K562 (cell line): ENCODE measurements at regions not wholly inside any gene's neighbourhood (a gene's known extent, or its start where the extent isn't known, plus 50 kb on each side); places are given as distances from the start of the nearest gene placed in this dataset.

Experiments used
- ATAC-seq: fragments of 200-7000 bp; cut with Tn5 transposase; 3 replicates; pipeline ENCODE4 v1.9.1; 2020; ENCODE audit warnings: moderate library complexity
- BruUV-seq: library from RNA; stranded (reverse); fragments of 400-500 nt; replicated peaks from 2 replicates; lab custom pipeline; 2021; lab: Mats Ljungman, UMichigan
- CTCF ChIA-PET: fragments of 300-600 bp; formaldehyde crosslinking; extraction: SDS; loops from one replicate; lab custom pipeline; 2021; ENCODE audit warnings: low intra/inter-chr PET ratio; lab: Yijun Ruan, JAX
- POLR2A ChIA-PET: fragments of 300-600, 350-650 bp; sonication (Branson Sonifier 250); formaldehyde crosslinking; extraction: SDS; loops from one replicate; lab custom pipeline; 2021; ENCODE audit warnings: antibody characterized with exemption, inconsistent platforms; lab: Yijun Ruan, JAX
- DNase-seq, 4 experiments: peaks; one replicate each; pipeline versions ENCODE4 v3.0.0 to v3.0.0-alpha.2; 2011 to 2018; ENCODE audit warnings: low spot score in 3 of 4, mixed read lengths in 3 of 4; ENCODE audit errors: extremely low read depth in 1 of 4
- FAIRE-seq: peaks from 2 replicates; lab custom pipeline; 2011; peaks lifted over from hg19 to GRCh38; lab: Jason Lieb, UNC
- H2AFZ ChIP-seq: 2 replicates; pipeline ENCODE4 v1.6.0; 2011; ENCODE audit warnings: low read depth, low read length, control low read depth, inconsistent platforms
- H3K27ac ChIP-seq: fragments of 200-600 bp; 3 replicates; pipeline ENCODE4 v1.8.0; 2011; ENCODE audit warnings: low read depth, mild to moderate bottlenecking, control low read depth, inconsistent platforms, low read length, moderate library complexity, mixed read lengths; ENCODE audit errors: extremely low read depth
- H3K27me3 ChIP-seq, 2 experiments: fragments of 300-600 bp in 1 of 2; 2 replicates in 1 of 2; 3 replicates in 1 of 2; pipeline versions ENCODE4 v1.6.0 to v1.8.0; 2011; ENCODE audit warnings: inconsistent platforms in 2 of 2, low read length in 2 of 2, mild to moderate bottlenecking in 1 of 2, mixed read lengths in 1 of 2, moderate library complexity in 1 of 2; ENCODE audit not compliant: control insufficient read depth in 2 of 2, insufficient read depth in 2 of 2
- H3K36me3 ChIP-seq: fragments of 300-600 bp; 3 replicates; pipeline ENCODE4 v1.8.0; 2011; ENCODE audit warnings: mild to moderate bottlenecking, low read length, inconsistent platforms; ENCODE audit not compliant: control insufficient read depth, insufficient read depth
- H3K4me1 ChIP-seq, 2 experiments: fragments of 200-600 bp in 1 of 2; replicated peaks in 1 of 2; 2 replicates in 1 of 2; 3 replicates in 1 of 2; pipeline versions ENCODE4 v1.5.1 to v1.8.0; 2011; ENCODE audit warnings: inconsistent platforms in 2 of 2, low read length in 2 of 2, mild to moderate bottlenecking in 1 of 2, mixed read lengths in 1 of 2, moderate library complexity in 1 of 2; ENCODE audit not compliant: control insufficient read depth in 2 of 2, insufficient read depth in 2 of 2
- H3K4me2 ChIP-seq: 2 replicates; pipeline ENCODE4 v1.6.1; 2011; ENCODE audit warnings: low read length, control low read depth, inconsistent platforms, mixed read lengths; ENCODE audit not compliant: insufficient read depth
- H3K4me3 ChIP-seq: fragments of 200-600 bp; sonication (generic), shearing (Covaris generic); 2 replicates; pipeline ENCODE4 v1.5.1; 2016; ENCODE audit warnings: control low read depth, inconsistent platforms
- H3K79me2 ChIP-seq: fragments of 200-600 bp; 3 replicates; pipeline ENCODE4 v1.8.0; 2011; ENCODE audit warnings: low read length, inconsistent platforms; ENCODE audit not compliant: control insufficient read depth, insufficient read depth
- H3K9ac ChIP-seq, 2 experiments: 2 replicates each; pipeline versions ENCODE4 v1.6.0 to v1.6.1; 2011; ENCODE audit warnings: low read depth in 2 of 2, low read length in 2 of 2, control low read depth in 1 of 2, inconsistent platforms in 1 of 2, mild to moderate bottlenecking in 1 of 2, mixed read lengths in 1 of 2; ENCODE audit not compliant: insufficient read depth in 1 of 2
- H3K9me1 ChIP-seq: one replicate; pipeline ENCODE4 v1.6.0; 2011; ENCODE audit warnings: inconsistent platforms, mild to moderate bottlenecking, low read length, moderate library complexity; ENCODE audit not compliant: control insufficient read depth, insufficient read depth
- H3K9me3 ChIP-seq: replicated peaks from 2 replicates; pipeline ENCODE4 v1.5.1; 2011; ENCODE audit warnings: low read depth, low read length, inconsistent platforms; ENCODE audit not compliant: control insufficient read depth, insufficient read depth
- H4K20me1 ChIP-seq: replicated peaks from 2 replicates; pipeline ENCODE4 v1.6.1; 2011; ENCODE audit warnings: low read length, inconsistent platforms, mixed read lengths; ENCODE audit not compliant: control insufficient read depth, insufficient read depth
- POU5F1 ChIP-seq: fragments of 150-350 bp; IDR thresholded peaks from 2 replicates; pipeline ENCODE4 v1.6.1; 2014; ENCODE audit warnings: borderline replicate concordance, low read length, low read depth, mild to moderate bottlenecking; ENCODE audit not compliant: partially characterized antibody
- PRDM10 ChIP-seq: fragments of 450-650 bp; IDR thresholded peaks from 2 replicates; pipeline ENCODE4 v1.6.1; 2018; ENCODE audit not compliant: partially characterized antibody
- RHOXF2B ChIP-seq: fragments of 250-450 bp; sonication (Bioruptor Pico); conservative IDR thresholded peaks from 2 replicates; pipeline ENCODE4 v1.5.1; 2021
- SRSF1 ChIP-seq: fragments of 200-400 bp; formaldehyde crosslinking; IDR thresholded peaks from 2 replicates; pipeline ENCODE4 v1.6.1; 2017; ENCODE audit warnings: mild to moderate bottlenecking, low read depth, low read length, moderate library complexity
- WHSC1 ChIP-seq: IDR thresholded peaks from one replicate; pipeline ENCODE4 v1.6.1; 2012; ENCODE audit warnings: low read length, control low read depth, inconsistent platforms
- ZMIZ1 ChIP-seq, 2 experiments: fragments of 150-350 bp in 1 of 2; IDR thresholded peaks; 2 replicates each; pipeline ENCODE4 v1.6.1; 2012 to 2016; ENCODE audit warnings: low read depth in 2 of 2, low read length in 2 of 2, mild to moderate bottlenecking in 1 of 2, moderate library complexity in 1 of 2
- WGBS: fragments of 100-300 bp; shearing (Covaris generic); methylation state at CpG from one replicate; pipeline ENCODE4 v1.1.6; 2016; ENCODE audit warnings: low coverage, mixed read lengths; ENCODE audit not compliant: insufficient coverage; ENCODE audit errors: missing lambda C conversion rate; 5-methylcytosine and 5-hydroxymethylcytosine counted together
- in situ Hi-C: fragments of 300-500 bp; cut with MboI; formaldehyde crosslinking; loops from 4 replicates; pipeline ENCODE4 v1.15.0; 2018; ENCODE audit warnings: inconsistent platforms, mixed read lengths
- intact Hi-C: fragments of 100-400 bp; cut with micrococcal nuclease; formaldehyde crosslinking; loops from 2 replicates; pipeline ENCODE4 v1.14.2; 2022

- Histone ChIP-seq H3K36me3 (no peaks in the 10 kb centered on the region), H4K20me1 (no peaks in the 10 kb centered on the region), H3K9ac (no peak overlapping the region), H3K27ac (no peak overlapping the region), H3K79me2 (no peaks in the 10 kb centered on the region)
- no peak for ATAC-seq
- ChIA-PET CTCF (no interaction called here), POLR2A (no interaction called here)
- no peak for FAIRE-seq
- no peak for DNase-seq
- BruUV-seq, result no TSS peak
- 0% methylated on average over 2 of the region's 2 CpGs for WGBS
- TF ChIP-seq SRSF1, result no peak
- no peak for TF ChIP-seq PRDM10
- no peak for TF ChIP-seq POU5F1
- no peak for TF ChIP-seq ZMIZ1 (IDR thresholded peaks at IDR 0.05; ENCODE audit: low read depth in 2 of 2, low read length in 2 of 2)
- TF ChIP-seq RHOXF2B (CRISPR knock-in tag), result no peak
- TF ChIP-seq WHSC1, result no peak
- TF ChIP-seq, all 486 proteins: peak for 0
- no peak overlapping the region for H2AFZ ChIP-seq
- H3K4me1 ChIP-seq, result no peaks in the 10 kb centered on the region
- no peaks in the 10 kb centered on the region for H3K9me3 ChIP-seq
- no peak overlapping the region for H3K4me3 ChIP-seq
- no peaks in the 10 kb centered on the region for H3K9me1 ChIP-seq
- in situ Hi-C loops (no loop called here), intact Hi-C loops (no loop called here)
- H3K4me2 ChIP-seq, result no peak overlapping the region
- H3K27me3 ChIP-seq, result no peaks in the 10 kb centered on the region
Measured at GRCh38 chr11:91047882-91048281, 825.0 kb upstream of the CHORDC1 start.
